RWPE1 (cell line): ENCODE measurements at regions not wholly inside any gene's neighbourhood (a gene's known extent, or its start where the extent isn't known, plus 50 kb on each side); places are given as distances from the start of the nearest gene placed in this dataset.

Source experiments
- CTCF ChIA-PET: fragments of 350-600 bp; sonication (Branson Sonifier 250); formaldehyde crosslinking; extraction: SDS; loops from one replicate; lab custom pipeline; 2021; lab: Yijun Ruan, JAX
- POLR2A ChIA-PET: fragments of 400-600 bp; formaldehyde crosslinking; extraction: SDS; loops from one replicate; lab custom pipeline; 2020; ENCODE audit warnings: antibody characterized with exemption; ENCODE audit not compliant: low non-redundant PET; lab: Yijun Ruan, JAX
- DNase-seq: peaks from one replicate; pipeline ENCODE4 v3.0.0; 2012; ENCODE audit warnings: low spot score
- H3K27ac ChIP-seq: fragments of 450-650 bp; 2 replicates; pipeline ENCODE4 v1.5.1; 2017
- TF ChIP-seq, protein P1 (sequence below): fragments of 450-650 bp; conservative IDR thresholded peaks from 2 replicates; pipeline ENCODE4 v1.5.1; 2017; ENCODE audit warnings: low read depth, mild to moderate bottlenecking

DNA sequence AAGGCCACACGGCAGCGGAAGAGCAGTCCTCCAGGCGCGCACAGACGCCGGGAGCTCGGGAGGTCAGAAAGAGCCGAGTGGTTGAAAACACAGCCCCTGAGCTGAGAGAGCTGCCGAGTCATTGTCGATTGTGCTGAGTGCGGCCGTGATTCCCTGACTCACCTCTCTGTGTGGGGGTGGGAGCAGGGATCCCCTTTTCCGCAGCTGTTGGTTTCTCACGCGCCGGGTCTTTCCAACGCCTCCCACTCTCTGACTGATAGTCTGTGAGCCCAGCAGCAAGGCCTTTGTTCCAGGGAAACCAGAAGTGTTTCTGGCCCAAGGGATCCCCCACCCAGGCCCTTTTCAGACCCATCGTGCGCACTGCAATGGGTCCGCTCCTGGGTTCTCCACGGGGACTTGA lies 97.3 kb downstream of the MRPL36 start:
- ChIA-PET CTCF (no interaction called here), POLR2A (no interaction called here)
- DNase-seq = no peak
- TF ChIP-seq, protein P1, sequence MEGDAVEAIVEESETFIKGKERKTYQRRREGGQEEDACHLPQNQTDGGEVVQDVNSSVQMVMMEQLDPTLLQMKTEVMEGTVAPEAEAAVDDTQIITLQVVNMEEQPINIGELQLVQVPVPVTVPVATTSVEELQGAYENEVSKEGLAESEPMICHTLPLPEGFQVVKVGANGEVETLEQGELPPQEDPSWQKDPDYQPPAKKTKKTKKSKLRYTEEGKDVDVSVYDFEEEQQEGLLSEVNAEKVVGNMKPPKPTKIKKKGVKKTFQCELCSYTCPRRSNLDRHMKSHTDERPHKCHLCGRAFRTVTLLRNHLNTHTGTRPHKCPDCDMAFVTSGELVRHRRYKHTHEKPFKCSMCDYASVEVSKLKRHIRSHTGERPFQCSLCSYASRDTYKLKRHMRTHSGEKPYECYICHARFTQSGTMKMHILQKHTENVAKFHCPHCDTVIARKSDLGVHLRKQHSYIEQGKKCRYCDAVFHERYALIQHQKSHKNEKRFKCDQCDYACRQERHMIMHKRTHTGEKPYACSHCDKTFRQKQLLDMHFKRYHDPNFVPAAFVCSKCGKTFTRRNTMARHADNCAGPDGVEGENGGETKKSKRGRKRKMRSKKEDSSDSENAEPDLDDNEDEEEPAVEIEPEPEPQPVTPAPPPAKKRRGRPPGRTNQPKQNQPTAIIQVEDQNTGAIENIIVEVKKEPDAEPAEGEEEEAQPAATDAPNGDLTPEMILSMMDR = no peak
- no peak overlapping the region for H3K27ac ChIP-seq

DNA sequence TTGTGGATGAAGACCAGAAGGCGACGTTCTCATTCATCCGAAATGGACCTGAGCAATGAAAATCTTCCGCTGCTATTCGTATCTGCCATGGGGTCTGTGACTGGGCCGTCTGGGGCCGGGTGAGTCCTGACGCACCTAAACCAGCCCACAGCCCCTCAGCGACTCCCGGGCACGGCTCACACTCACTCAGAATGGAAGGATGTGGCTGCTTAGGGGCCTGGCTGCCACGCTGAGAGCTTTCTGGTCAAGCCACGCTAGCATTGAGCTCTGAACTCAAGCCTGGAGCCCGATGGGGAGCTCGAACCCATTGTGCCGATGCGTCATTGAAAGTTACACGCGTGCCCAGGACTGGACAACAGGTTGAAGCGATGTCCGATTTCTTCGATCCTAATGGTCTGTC lies 97.8 kb downstream of the MRPL36 start:
- H3K27ac ChIP-seq = no peak overlapping the region
- TF ChIP-seq, protein P1 = no peak
- ChIA-PET POLR2A (no interaction called here), CTCF (no interaction called here)
- DNase-seq = no peak

GRCh38 chr5:1701216-1701864 lies 98.3 kb downstream of the MRPL36 start:
- TF ChIP-seq, protein P1 = no peak
- ChIA-PET CTCF (no interaction called here), POLR2A (no interaction called here)
- H3K27ac ChIP-seq = no peak overlapping the region
- no peak for DNase-seq

DNA sequence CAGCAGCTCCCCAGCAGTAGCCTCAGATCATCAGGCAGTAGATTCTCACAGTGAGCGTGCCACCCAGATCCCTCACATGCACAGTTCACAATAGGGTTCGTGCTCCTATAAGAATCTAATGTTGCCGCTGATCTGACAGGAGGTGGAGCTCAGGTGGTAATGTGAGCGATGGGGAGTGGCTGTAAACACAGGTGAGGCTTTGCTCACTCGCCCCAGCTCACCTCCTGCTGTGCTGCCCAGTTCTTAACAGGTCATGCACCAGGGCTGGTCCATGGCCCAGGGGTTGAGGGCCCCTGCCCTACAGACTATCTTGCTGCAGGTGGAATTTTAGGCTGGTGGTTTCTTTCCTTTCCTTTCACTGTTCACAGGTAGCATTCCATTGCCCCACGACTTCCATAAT lies 100.2 kb downstream of the MRPL36 start:
- TF ChIP-seq, protein P1 = no peak
- CTCF ChIA-PET = no interaction called here
- no peak for DNase-seq
- H3K27ac ChIP-seq = no peak overlapping the region
- POLR2A ChIA-PET = no interaction called here

DNA sequence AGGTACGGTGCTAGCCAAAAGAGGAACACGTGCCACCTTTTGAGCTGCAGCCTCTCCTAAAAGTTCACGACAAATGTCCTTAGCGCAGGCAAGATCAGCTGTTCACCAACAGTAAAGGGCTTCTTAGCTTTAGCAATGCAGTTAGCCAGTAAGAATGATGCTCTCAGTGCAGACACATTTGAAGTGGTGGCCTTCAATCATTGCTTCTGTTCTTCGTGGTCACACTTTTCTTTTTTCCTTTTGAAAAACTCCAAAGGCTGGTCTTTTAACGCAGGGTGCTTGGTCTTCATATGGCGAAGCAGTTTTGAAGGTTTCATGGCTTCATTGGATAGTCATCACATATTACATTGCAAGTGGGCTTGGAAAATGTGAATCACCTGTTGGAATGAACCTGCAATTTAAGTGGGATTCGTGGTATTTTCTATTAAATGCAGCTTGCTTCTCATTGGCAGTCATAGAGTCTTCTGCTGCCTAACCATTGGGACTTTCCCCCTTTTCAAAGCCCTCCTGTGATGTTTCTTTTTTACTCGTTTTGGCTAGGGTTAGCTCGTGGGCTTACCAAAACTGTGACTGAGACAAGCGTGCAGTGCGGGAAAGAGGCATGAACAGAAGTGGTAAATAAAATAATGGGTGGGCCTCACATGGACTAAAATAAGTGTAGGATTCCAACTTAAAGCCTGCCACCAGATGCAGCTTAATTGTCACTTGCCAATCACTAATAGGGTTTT lies 100.9 kb downstream of the MRPL36 start:
- POLR2A ChIA-PET = no interaction called here
- TF ChIP-seq, protein P1 = no peak
- no peak for DNase-seq
- CTCF ChIA-PET = no interaction called here
- no peak overlapping the region for H3K27ac ChIP-seq

DNA sequence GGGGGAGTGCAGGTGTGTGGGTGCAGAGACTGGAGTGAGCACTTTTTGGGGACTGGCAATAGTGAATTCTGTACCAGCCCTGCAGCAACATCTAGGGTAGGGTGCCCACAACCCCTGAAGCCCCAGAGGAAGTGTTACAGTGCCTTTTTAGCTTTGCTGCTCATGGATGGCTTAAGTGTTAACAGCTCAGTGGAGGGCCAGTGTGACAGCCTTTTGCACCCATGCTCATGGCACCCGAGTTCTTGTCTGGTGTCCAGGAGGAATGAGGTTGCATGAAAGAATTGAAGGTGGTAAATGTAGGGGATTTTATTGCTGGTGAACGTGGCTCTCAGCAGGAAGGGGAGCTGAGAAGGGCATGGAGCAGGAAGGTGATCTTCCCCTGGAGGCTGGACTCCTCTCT lies 107.3 kb downstream of the MRPL36 start:
- TF ChIP-seq, protein P1 = no peak
- no peak overlapping the region for H3K27ac ChIP-seq
- no peak for DNase-seq
- ChIA-PET CTCF (interaction anchor here (0.6 kb wide), 1 partner anchor 942 kb away, joined by 3 read pairs; no protein-coding TSS in a partner anchor), POLR2A (no interaction called here)
